Limb (tissue), 2 donors: ENCODE measurements at regions not wholly inside any gene's neighbourhood (a gene's known extent, or its start where the extent isn't known, plus 50 kb on each side); places are given as distances from the start of the nearest gene placed in this dataset.
"Not testable (repeated sequence)": the region's sequence is repeated elsewhere in the genome, so short reads cannot be mapped to it uniquely, and the experiment has no call there.

Experiments used
- DNase-seq, 2 donors: peaks; one replicate each; pipeline ENCODE4 v3.0.0-alpha.2; 2016; ENCODE audit errors: extremely low spot score in 2 of 2

DNA sequence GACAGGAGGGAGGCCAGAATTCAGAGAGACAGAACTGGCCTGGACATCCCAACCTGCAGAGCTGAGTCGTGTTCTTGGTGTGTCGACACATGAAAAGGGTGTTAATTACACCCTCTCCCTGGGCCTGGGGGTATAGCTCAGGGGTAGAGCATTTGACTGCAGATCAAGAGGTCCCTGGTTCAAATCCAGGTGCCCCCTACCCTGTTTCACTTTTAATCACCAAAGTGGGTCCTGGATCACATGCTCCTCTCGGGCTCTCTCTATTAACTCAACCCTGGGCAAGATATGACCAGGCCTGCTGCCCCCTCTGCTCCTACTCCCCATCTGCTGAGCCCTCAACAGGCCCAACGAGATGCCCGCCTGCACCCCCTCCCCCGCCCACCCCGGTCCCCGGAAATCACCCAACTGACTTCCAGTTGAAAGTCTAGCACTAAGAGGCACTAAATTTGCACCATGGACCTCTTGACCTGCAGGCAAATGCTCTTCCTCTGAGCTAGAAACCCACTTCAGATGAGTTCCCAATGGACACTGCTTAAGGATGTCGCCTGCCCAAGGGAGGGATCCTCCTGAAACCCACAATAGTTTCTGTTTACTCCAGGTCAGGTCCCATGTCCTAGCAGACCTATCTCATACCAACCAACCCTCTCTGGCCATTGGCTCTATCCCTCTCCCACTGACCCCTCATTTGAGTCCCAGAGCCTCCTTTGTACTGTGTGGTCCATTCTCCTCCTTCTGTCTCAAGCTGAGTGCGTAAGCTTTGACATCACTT is 137.6 kb downstream of the ZNF467 start:
- DNase-seq = no peak

- no peak for DNase-seq
These were observed 136.7 kb upstream of the ZNF746 start for GRCh38 chr7:149633976-149634945.

DNA sequence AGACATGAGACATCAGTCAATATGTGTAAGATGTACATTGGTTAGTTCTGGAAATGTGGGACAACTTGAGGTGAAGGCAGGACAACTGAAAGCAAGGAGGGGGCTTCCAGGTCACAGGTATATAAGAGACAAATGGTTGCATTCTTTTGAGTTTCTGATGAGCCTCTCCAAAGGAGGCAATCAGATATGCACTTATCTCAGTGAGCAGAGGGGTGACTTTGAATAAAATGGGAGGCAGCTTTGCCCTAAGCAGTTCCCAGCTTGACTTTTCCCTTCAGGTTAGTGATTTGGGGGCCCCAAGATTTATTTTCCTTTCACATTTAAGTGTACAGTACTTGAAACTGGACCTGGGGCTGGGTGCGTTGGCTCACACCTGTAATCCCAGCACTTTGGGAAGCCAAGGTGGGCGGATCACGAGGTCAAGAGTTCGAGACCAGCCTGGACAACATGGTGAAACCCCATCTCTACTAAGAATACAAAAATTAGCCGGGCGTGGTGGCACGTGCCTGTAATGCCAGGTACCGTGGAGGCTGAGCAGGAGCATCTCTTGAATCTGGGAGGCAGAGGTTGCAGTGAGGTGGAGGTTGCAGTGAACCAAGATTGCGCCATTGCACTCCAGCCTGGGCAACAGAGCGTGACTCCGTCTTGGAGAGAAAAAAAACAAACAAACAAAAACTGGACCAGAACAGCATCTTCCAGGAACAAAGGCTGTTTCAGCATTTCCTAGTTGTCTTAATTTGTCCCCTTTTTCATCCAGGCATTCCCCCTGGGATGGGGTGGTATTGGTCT is 130.9 kb upstream of the ZNF746 start:
- DNase-seq = not testable (repeated sequence)

GRCh38 chr7:149627911-149628310 is 130.3 kb upstream of the ZNF746 start:
- DNase-seq = no peak

DNA sequence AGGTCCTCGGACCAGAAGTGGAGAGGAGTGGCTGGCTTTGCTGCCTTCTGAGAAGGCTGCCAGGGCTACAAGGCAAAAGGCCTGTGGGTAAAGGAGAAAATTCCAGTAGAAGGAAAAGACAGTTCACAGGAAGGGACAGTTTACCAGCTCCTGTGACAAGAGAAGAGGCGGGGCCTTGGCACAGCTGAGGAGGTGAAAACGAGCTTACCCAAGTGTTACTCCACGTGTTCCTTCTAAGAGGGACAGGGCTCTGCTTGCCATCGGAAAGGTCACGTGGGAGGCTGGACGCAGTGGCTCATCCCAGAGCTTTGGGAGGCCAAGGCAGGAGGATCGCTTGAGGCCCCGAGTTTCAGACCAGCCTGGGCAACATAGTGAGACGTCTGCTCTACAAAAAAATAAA is 129.4 kb upstream of the ZNF746 start:
- no peak for DNase-seq

GRCh38 chr7:149625947-149626392 is 128.4 kb upstream of the ZNF746 start:
- no peak for DNase-seq

- DNase-seq = peak; percentile 27 to 65
These were observed 127.8 kb upstream of the ZNF746 start for GRCh38 chr7:149625340-149625946.

- peak; percentile 85 to 93 for DNase-seq
These were observed 127.1 kb upstream of the ZNF746 start for GRCh38 chr7:149624419-149625339.

- peak in 1 of 2 donors; percentile 61 for DNase-seq
These were observed 126.4 kb upstream of the ZNF746 start for GRCh38 chr7:149624006-149624405.

DNA sequence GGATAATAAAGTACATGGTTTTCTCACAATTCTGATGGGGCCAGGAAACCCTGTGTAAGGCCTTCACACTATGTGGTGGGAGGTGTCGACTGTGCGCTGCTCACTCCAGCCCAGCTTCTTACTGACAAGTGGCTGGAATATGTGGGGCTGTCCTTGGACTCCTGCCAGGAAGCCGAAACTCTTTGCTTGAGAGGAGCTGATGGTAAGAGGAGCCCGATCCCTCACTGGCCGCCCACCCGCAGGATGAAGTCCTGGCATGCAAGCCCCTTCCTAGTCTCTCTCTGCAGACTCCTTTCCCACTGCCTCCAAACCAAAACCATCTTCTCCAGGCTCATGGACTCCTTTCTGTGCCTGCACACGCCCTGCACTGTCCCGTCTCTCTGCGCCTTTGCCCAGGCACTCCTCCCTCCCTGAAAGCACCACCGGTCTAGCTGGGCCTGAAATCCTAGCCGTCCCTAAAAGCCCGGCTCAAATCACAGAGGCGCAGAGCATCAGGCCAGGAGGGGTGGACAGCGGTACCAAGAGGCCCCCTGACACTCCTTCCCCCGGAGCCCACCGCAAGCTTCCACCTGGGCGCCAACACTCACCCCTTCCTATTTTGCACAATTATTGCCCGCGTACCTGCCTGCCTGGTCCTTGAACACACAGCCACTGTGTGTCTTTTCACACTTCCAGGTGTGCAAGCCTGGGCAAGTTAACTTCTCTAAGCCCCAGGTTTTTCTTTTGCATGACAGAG is 125.8 kb upstream of the ZNF746 start:
- DNase-seq = peak in 1 of 2 donors; percentile 70

DNA sequence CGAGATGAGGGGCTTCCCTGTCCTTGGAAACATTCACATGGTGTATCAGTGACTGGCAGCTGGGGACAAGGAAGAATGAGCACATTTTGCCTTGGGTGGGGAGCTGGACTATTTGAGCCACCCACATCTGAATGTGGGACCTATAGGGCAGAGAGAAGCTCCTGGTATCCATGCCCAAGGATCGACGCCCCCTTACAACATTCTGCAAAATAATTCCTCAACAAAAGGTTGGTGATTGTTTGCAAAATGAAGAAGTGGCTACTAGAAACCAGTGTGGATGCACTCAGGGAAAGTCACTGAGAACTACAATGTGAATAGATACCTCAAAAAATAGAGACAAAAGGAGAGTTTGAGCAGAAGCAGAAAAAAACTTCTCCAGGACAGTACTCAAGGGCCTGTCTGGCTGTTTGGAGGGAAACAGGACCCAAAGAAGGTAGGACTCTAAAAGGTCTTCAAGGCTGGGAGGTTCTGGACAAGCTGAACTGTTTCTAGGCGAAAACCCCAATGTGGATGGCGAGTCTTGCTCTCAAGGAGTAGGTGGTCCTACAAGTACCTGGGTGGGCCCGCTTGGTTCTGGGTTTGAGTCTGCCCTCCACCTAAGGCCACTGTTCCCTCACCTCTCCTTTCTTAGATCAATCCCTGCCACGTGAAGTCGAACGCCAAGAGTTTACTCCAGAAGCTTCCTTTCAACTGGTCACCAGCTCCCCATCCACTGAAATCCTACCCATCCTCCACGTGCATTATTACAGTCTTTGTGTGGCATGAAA is 125.0 kb upstream of the ZNF746 start:
- DNase-seq = no peak

DNA sequence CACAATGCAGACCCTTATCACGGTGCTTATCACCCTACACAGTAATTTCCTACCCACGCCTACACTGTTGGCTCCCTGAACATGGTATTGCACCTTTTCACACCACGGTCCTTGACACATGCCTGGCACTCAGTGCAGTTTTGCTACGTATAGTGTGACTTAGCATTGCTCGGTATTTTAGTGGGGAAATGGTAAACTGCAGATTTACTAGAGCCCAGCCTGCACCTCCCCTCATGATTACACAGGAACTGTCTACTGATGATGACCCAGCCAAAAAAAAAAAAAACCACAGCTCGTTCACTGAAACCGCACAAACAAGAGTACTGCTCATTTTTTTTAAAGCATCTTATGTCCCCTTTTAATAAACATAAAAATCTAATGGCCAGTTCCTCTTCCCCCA is 124.2 kb upstream of the ZNF746 start:
- no peak for DNase-seq

DNA sequence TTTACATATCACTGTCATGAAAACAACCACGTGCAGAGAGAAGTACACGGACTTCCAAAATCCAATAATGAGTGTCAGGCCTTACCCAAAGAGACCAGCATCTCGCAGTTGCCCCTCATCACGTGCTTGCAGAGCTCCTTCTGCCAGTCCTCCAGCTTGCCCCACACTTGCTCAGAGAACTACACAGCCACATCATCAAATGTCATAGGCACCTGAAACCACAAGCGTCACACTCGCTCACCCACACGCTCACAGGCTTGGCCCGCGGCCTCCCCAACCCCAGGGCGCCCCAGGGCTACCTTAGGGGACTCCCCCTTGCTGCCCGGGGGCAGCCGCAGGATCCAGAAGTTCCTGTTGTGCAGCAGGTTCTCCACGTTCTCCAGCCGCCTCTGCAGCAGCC is 123.4 kb upstream of the ZNF746 start:
- no peak for DNase-seq

DNA sequence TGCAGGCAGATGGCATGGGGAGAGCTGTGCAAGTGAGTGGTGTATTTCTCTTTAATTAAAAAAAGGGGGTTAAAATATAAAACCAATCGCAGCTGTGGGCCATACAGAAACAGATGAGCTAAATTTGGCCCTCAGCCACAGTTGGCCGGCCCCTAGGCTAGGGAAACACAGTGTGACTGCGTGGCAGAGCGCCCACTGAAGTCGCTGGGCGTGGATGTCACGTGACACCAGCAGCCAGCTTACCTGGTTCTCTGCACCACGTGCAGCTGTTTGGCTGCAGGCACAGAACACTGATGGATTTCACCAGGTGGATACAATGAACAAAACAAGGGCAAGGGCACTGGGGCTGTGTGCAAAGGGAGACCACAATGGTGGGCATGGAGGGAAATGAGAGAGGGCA is 119.3 kb upstream of the ZNF746 start:
- DNase-seq = no peak

- DNase-seq = no peak
These were observed 118.2 kb upstream of the ZNF746 start for GRCh38 chr7:149615690-149616270.

- DNase-seq = no peak
These were observed 112.9 kb upstream of the ZNF746 start for GRCh38 chr7:149610441-149611011.

GRCh38 chr7:149608168-149608567 is 110.6 kb upstream of the ZNF746 start:
- DNase-seq = no peak

DNA sequence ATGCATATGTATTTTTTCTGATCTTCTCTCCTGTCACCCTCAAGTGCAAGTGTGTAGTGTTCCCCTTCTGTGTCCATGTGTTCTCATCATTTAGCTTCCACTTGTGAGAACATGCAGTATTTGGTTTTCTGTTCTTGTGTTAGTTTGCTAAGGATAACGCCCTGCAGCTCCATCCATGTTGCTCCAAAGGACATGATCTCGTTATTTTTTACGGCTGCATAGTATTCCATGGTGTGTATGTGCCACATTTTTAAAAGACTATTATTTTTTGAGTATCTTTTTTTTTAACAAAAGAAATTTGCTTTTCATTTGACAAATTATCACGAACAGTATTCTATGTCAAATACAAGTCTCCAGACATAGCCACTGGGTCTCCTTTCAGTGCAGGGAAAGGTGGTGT is 110.1 kb upstream of the ZNF746 start:
- no peak for DNase-seq
